ENCODE measurements at regions not wholly inside any gene's neighbourhood (a gene's known extent, or its start where the extent isn't known, plus 50 kb on each side); places are given as distances from the start of the nearest gene placed in this dataset.

DNA sequence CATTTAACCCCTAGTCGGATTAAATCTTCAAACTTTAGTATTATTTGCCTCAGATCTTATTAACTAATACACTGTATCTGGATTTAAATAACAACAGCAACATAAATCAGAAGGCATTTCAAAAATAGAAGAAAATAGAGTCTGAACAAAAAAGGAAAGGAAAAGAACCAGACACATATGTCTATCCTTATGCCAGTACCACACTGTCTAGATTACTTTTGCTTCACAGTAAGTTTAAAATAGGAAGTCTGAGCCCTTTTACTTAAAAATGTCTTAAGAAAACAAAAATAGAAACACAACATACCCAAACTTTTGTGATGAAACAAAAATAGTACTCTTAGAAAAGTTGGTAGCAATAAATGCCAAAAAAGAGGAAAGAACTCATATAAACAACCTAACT is 1615.8 kb downstream of the SI start (continued):
- no peak for TF ChIP-seq ZNF341 (tag by site-specific recombination; IDR thresholded peaks at IDR 0.05; ENCODE audit: low read depth)
- TF ChIP-seq ZFP69B (tag by site-specific recombination; IDR thresholded peaks at IDR 0.05) = no peak
- TF ChIP-seq ZNF610 (tag by site-specific recombination; IDR thresholded peaks at IDR 0.05; ENCODE audit: borderline replicate concordance) = no peak

DNA sequence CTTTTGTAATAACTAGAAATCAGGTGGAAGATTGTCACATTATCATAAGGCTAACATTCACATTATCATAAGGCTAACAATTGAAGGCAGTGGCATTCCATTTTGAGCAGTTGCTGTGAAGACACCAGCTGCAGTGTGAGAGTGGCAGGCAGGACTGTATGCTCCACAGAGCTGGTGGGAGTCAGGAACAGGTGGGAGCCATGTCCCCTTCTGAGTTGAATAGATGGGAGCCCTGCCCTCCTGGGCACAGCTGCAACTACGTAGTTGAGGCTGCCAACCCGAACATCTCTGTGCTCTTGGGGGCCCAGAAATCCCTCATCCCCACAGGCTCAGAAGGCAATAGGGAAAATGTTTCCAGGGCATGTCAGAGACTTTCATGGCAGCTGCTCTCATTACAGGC is 1627.6 kb downstream of the SI start:
- Histone ChIP-seq H3K9me3 (ENCODE audit: control insufficient read depth, insufficient read depth, low read depth, low read length) (no peaks in the 10 kb centered on the region), H3K36me3 (ENCODE audit: control insufficient read depth in 2 of 2, insufficient read depth in 1 of 2, low read length in 2 of 2) (no peaks in the 10 kb centered on the region), H3K4me1 (ENCODE audit: control insufficient read depth, insufficient read depth, low read length) (no peaks in the 10 kb centered on the region), H3K27ac (ENCODE audit: extremely low read depth, low read depth, low read length) (no peak overlapping the region), H3K4me3 (ENCODE audit: low read depth, low read length) (no peak overlapping the region)
- TF ChIP-seq ZNF114 (tag by site-specific recombination; IDR thresholded peaks at IDR 0.05) (no peak), ZNF629 (tag by site-specific recombination; IDR thresholded peaks at IDR 0.05) (no peak), ZNF544 (tag by site-specific recombination; IDR thresholded peaks at IDR 0.05) (no peak), ZNF266 (tag by site-specific recombination; IDR thresholded peaks at IDR 0.05; ENCODE audit: low read depth) (no peak), ZNF292 (tag by site-specific recombination; IDR thresholded peaks at IDR 0.05; ENCODE audit: borderline replicate concordance, low read depth) (no peak), KLF1 (tag by site-specific recombination; IDR thresholded peaks at IDR 0.05) (no peak), ZNF843 (tag by site-specific recombination; IDR thresholded peaks at IDR 0.05) (no peak), HOXA7 (CRISPR knock-in tag; IDR thresholded peaks at IDR 0.05; ENCODE audit: borderline replicate concordance) (no peak), ZNF558 (tag by site-specific recombination; IDR thresholded peaks at IDR 0.05) (no peak)
- TF ChIP-seq, protein P1, sequence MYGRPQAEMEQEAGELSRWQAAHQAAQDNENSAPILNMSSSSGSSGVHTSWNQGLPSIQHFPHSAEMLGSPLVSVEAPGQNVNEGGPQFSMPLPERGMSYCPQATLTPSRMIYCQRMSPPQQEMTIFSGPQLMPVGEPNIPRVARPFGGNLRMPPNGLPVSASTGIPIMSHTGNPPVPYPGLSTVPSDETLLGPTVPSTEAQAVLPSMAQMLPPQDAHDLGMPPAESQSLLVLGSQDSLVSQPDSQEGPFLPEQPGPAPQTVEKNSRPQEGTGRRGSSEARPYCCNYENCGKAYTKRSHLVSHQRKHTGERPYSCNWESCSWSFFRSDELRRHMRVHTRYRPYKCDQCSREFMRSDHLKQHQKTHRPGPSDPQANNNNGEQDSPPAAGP (tag by site-specific recombination; IDR thresholded peaks at IDR 0.05) = no peak
- TF ChIP-seq, protein P2, sequence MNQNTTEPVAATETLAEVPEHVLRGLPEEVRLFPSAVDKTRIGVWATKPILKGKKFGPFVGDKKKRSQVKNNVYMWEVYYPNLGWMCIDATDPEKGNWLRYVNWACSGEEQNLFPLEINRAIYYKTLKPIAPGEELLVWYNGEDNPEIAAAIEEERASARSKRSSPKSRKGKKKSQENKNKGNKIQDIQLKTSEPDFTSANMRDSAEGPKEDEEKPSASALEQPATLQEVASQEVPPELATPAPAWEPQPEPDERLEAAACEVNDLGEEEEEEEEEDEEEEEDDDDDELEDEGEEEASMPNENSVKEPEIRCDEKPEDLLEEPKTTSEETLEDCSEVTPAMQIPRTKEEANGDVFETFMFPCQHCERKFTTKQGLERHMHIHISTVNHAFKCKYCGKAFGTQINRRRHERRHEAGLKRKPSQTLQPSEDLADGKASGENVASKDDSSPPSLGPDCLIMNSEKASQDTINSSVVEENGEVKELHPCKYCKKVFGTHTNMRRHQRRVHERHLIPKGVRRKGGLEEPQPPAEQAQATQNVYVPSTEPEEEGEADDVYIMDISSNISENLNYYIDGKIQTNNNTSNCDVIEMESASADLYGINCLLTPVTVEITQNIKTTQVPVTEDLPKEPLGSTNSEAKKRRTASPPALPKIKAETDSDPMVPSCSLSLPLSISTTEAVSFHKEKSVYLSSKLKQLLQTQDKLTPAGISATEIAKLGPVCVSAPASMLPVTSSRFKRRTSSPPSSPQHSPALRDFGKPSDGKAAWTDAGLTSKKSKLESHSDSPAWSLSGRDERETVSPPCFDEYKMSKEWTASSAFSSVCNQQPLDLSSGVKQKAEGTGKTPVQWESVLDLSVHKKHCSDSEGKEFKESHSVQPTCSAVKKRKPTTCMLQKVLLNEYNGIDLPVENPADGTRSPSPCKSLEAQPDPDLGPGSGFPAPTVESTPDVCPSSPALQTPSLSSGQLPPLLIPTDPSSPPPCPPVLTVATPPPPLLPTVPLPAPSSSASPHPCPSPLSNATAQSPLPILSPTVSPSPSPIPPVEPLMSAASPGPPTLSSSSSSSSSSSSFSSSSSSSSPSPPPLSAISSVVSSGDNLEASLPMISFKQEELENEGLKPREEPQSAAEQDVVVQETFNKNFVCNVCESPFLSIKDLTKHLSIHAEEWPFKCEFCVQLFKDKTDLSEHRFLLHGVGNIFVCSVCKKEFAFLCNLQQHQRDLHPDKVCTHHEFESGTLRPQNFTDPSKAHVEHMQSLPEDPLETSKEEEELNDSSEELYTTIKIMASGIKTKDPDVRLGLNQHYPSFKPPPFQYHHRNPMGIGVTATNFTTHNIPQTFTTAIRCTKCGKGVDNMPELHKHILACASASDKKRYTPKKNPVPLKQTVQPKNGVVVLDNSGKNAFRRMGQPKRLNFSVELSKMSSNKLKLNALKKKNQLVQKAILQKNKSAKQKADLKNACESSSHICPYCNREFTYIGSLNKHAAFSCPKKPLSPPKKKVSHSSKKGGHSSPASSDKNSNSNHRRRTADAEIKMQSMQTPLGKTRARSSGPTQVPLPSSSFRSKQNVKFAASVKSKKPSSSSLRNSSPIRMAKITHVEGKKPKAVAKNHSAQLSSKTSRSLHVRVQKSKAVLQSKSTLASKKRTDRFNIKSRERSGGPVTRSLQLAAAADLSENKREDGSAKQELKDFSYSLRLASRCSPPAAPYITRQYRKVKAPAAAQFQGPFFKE (tag by site-specific recombination; IDR thresholded peaks at IDR 0.05; ENCODE audit: borderline replicate concordance) = no peak
- TF ChIP-seq, protein P3, sequence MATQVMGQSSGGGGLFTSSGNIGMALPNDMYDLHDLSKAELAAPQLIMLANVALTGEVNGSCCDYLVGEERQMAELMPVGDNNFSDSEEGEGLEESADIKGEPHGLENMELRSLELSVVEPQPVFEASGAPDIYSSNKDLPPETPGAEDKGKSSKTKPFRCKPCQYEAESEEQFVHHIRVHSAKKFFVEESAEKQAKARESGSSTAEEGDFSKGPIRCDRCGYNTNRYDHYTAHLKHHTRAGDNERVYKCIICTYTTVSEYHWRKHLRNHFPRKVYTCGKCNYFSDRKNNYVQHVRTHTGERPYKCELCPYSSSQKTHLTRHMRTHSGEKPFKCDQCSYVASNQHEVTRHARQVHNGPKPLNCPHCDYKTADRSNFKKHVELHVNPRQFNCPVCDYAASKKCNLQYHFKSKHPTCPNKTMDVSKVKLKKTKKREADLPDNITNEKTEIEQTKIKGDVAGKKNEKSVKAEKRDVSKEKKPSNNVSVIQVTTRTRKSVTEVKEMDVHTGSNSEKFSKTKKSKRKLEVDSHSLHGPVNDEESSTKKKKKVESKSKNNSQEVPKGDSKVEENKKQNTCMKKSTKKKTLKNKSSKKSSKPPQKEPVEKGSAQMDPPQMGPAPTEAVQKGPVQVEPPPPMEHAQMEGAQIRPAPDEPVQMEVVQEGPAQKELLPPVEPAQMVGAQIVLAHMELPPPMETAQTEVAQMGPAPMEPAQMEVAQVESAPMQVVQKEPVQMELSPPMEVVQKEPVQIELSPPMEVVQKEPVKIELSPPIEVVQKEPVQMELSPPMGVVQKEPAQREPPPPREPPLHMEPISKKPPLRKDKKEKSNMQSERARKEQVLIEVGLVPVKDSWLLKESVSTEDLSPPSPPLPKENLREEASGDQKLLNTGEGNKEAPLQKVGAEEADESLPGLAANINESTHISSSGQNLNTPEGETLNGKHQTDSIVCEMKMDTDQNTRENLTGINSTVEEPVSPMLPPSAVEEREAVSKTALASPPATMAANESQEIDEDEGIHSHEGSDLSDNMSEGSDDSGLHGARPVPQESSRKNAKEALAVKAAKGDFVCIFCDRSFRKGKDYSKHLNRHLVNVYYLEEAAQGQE (tag by site-specific recombination; IDR thresholded peaks at IDR 0.05) = no peak
- TF ChIP-seq, protein P4, sequence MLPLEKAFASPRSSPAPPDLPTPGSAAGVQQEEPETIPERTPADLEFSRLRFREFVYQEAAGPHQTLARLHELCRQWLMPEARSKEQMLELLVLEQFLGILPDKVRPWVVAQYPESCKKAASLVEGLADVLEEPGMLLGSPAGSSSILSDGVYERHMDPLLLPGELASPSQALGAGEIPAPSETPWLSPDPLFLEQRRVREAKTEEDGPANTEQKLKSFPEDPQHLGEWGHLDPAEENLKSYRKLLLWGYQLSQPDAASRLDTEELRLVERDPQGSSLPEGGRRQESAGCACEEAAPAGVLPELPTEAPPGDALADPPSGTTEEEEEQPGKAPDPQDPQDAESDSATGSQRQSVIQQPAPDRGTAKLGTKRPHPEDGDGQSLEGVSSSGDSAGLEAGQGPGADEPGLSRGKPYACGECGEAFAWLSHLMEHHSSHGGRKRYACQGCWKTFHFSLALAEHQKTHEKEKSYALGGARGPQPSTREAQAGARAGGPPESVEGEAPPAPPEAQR (tag by site-specific recombination; IDR thresholded peaks at IDR 0.05) = no peak
- ChIA-PET POLR2A (no interaction called here), CTCF (no interaction called here)

Data from HEK293 (cell line).